DMS79 (cell line): ENCODE measurements at regions not wholly inside any gene's neighbourhood (a gene's known extent, or its start where the extent isn't known, plus 50 kb on each side); places are given as distances from the start of the nearest gene placed in this dataset.

Experiments used
- DNase-seq: peaks from one replicate; lab custom pipeline; 2025; lab: John Stamatoyannopoulos, UW

- no peak for DNase-seq
Measured at GRCh38 chr10:44781131-44781530, 130.0 kb upstream of the TMEM72 start.

- no peak for DNase-seq
Measured at GRCh38 chr10:44786286-44786850, 124.8 kb upstream of the TMEM72 start.

GRCh38 chr10:44787480-44788075 is 123.6 kb upstream of the TMEM72 start:
- DNase-seq: no peak

GRCh38 chr10:44788147-44789129 is 122.7 kb upstream of the TMEM72 start:
- DNase-seq: no peak

- DNase-seq: no peak
Measured at GRCh38 chr10:44792119-44792775, 118.9 kb upstream of the TMEM72 start.

GRCh38 chr10:44799966-44800365 is 111.2 kb upstream of the TMEM72 start:
- no peak for DNase-seq

- peak; percentile 52 for DNase-seq
Measured at GRCh38 chr10:44801383-44802327, 109.5 kb upstream of the TMEM72 start.

GRCh38 chr10:44803862-44804261 is 107.3 kb upstream of the TMEM72 start:
- DNase-seq: no peak

GRCh38 chr10:44804661-44805060 is 106.5 kb upstream of the TMEM72 start:
- no peak for DNase-seq

- no peak for DNase-seq
Measured at GRCh38 chr10:44805466-44806210, 105.5 kb upstream of the TMEM72 start.

GRCh38 chr10:44806950-44807349 is 104.2 kb upstream of the TMEM72 start:
- DNase-seq: no peak

- no peak for DNase-seq
Measured at GRCh38 chr10:44807451-44807850, 103.7 kb upstream of the TMEM72 start.

- no peak for DNase-seq
Measured at GRCh38 chr10:44809647-44810046, 101.5 kb upstream of the TMEM72 start.

GRCh38 chr10:44811072-44811471 is 100.1 kb upstream of the TMEM72 start:
- DNase-seq: no peak

GRCh38 chr10:44813201-44813600 is 97.9 kb upstream of the TMEM72 start:
- no peak for DNase-seq

- DNase-seq: no peak
Measured at GRCh38 chr10:44814929-44815328, 96.2 kb upstream of the TMEM72 start.

- DNase-seq: no peak
Measured at GRCh38 chr10:44818041-44818649, 93.0 kb upstream of the TMEM72 start.

- DNase-seq: no peak
Measured at GRCh38 chr10:44818701-44819127, 92.4 kb upstream of the TMEM72 start.

GRCh38 chr10:44820094-44820493 is 91.0 kb upstream of the TMEM72 start:
- no peak for DNase-seq

GRCh38 chr10:44821290-44821689 is 89.8 kb upstream of the TMEM72 start:
- no peak for DNase-seq
